Body of pancreas (tissue), 4 donors: ENCODE measurements at regions not wholly inside any gene's neighbourhood (a gene's known extent, or its start where the extent isn't known, plus 50 kb on each side); places are given as distances from the start of the nearest gene placed in this dataset.

Source experiments
- POLR2A ChIP-seq, 3 donors: fragments of 450-650 bp; IDR thresholded peaks; one replicate each; pipeline ENCODE4 v1.6.1; 2016; ENCODE audit warnings: antibody characterized with exemption in 3 of 3, mild to moderate bottlenecking in 2 of 3
- TF ChIP-seq, protein P1 (sequence below), 7 experiments: fragments of 450-650 bp in 4 of 7; fragments of 200-600 bp in 3 of 7; sonication (generic) in 3 of 7; IDR thresholded peaks; one replicate each; pipeline ENCODE4 v1.5.1; 2016 to 2019; ENCODE audit warnings: antibody characterized with exemption in 7 of 7

DNA sequence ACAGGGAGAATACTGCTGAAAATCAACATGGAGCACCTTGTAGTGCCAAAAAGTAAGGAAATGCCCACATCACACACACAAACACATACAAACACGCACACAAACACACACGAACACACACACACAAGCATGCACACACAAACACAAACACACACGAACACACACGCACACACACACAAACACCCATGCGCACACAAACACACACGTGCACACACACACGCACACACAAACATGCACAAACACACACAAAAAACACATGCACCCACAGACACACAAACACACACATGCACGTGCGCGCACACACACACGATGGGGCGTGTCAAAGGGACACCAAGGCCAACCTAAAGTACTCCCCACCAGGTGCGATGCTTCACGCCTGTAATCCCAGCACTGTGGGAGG lies 61.7 kb upstream of the C14orf180 start:
- TF ChIP-seq POLR2A (IDR thresholded peaks at IDR 0.05) = no peak
- TF ChIP-seq, protein P1, sequence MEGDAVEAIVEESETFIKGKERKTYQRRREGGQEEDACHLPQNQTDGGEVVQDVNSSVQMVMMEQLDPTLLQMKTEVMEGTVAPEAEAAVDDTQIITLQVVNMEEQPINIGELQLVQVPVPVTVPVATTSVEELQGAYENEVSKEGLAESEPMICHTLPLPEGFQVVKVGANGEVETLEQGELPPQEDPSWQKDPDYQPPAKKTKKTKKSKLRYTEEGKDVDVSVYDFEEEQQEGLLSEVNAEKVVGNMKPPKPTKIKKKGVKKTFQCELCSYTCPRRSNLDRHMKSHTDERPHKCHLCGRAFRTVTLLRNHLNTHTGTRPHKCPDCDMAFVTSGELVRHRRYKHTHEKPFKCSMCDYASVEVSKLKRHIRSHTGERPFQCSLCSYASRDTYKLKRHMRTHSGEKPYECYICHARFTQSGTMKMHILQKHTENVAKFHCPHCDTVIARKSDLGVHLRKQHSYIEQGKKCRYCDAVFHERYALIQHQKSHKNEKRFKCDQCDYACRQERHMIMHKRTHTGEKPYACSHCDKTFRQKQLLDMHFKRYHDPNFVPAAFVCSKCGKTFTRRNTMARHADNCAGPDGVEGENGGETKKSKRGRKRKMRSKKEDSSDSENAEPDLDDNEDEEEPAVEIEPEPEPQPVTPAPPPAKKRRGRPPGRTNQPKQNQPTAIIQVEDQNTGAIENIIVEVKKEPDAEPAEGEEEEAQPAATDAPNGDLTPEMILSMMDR (IDR thresholded peaks at IDR 0.05) = no peak
